ENCODE measurements at regions not wholly inside any gene's neighbourhood (a gene's known extent, or its start where the extent isn't known, plus 50 kb on each side); places are given as distances from the start of the nearest gene placed in this dataset.
"Not testable (repeated sequence)": the region's sequence is repeated elsewhere in the genome, so short reads cannot be mapped to it uniquely, and the experiment has no call there.

- no peak overlapping the region for H3K27ac ChIP-seq
- H3K36me3 ChIP-seq, result no peaks in the 10 kb centered on the region
- no peaks in the 10 kb centered on the region for H3K4me1 ChIP-seq
- DNase-seq, result no peak
- WGBS, 2 donors, result 80 to 81% methylated on average over 4 of the region's 4 CpGs
- no peaks in the 10 kb centered on the region for H3K27me3 ChIP-seq
- TF ChIP-seq POLR2AphosphoS5 (IDR thresholded peaks at IDR 0.05) (no peak), EP300 (IDR thresholded peaks at IDR 0.05) (no peak), POLR2A (IDR thresholded peaks at IDR 0.05) (no peak), CTCF (IDR thresholded peaks at IDR 0.05) (no peak)
- H3K4me3 ChIP-seq, result no peak overlapping the region
- no peaks in the 10 kb centered on the region for H3K9me3 ChIP-seq
- no peak for ATAC-seq (ENCODE audit: low FRiP score in 2 of 2)
Observed at GRCh38 chr12:115867854-115868253, 409.6 kb downstream of the MED13L start.

GRCh38 chr12:115866909-115867525 is 410.5 kb downstream of the MED13L start:
- TF ChIP-seq POLR2A (IDR thresholded peaks at IDR 0.05) (no peak), POLR2AphosphoS5 (IDR thresholded peaks at IDR 0.05) (no peak), EP300 (IDR thresholded peaks at IDR 0.05) (no peak), CTCF (IDR thresholded peaks at IDR 0.05) (no peak)
- DNase-seq (no peak), ATAC-seq (ENCODE audit: low FRiP score in 2 of 2) (no peak)
- H3K36me3 ChIP-seq, result no peaks in the 10 kb centered on the region
- no peaks in the 10 kb centered on the region for H3K4me1 ChIP-seq
- H3K27ac ChIP-seq, result no peak overlapping the region
- WGBS, 2 donors, result 76 to 79% methylated on average over 6 of the region's 6 CpGs
- H3K9me3 ChIP-seq, result no peaks in the 10 kb centered on the region
- H3K27me3 ChIP-seq, result no peaks in the 10 kb centered on the region
- H3K4me3 ChIP-seq, result no peak overlapping the region

- H3K36me3 ChIP-seq; H3K27me3 ChIP-seq; H3K9me3 ChIP-seq; H3K4me1 ChIP-seq; H3K27ac ChIP-seq; H3K4me3 ChIP-seq; DNase-seq; ATAC-seq (ENCODE audit: low FRiP score in 2 of 2): not testable (repeated sequence)
- WGBS, 2 donors, result 79 to 84% methylated on average over 3 of the region's 3 CpGs
Observed at GRCh38 chr12:115866281-115866680, 411.2 kb downstream of the MED13L start.

- no peak for ATAC-seq (ENCODE audit: low FRiP score in 2 of 2)
Observed at GRCh38 chr12:115864396-115864795, 413.1 kb downstream of the MED13L start.

GRCh38 chr12:115860619-115861018 is 416.9 kb downstream of the MED13L start:
- Histone ChIP-seq H3K9me3 (no peaks in the 10 kb centered on the region), H3K4me3 (no peak overlapping the region), H3K4me1 (peaks cover 0 to 10% (median 0%) of the 10 kb centered on the region in 4 donors), H3K27ac (no peak overlapping the region), H3K36me3 (no peaks in the 10 kb centered on the region), H3K27me3 (no peaks in the 10 kb centered on the region)
- TF ChIP-seq POLR2AphosphoS5 (IDR thresholded peaks at IDR 0.05) (no peak), POLR2A (IDR thresholded peaks at IDR 0.05) (no peak), CTCF (IDR thresholded peaks at IDR 0.05) (no peak), EP300 (IDR thresholded peaks at IDR 0.05) (no peak)
- ATAC-seq (ENCODE audit: low FRiP score in 2 of 2) (no peak), DNase-seq (no peak)
- 78 to 80% methylated on average over 3 of the region's 3 CpGs for WGBS, 2 donors

More at GRCh38 chr12:115864396-115864795, 413.1 kb downstream of the MED13L start:
- Histone ChIP-seq H3K4me1 (peaks cover 0 to under 1% (median 0%) of the 10 kb centered on the region in 4 donors), H3K36me3 (no peaks in the 10 kb centered on the region), H3K9me3 (no peaks in the 10 kb centered on the region), H3K27me3 (no peaks in the 10 kb centered on the region), H3K4me3 (no peak overlapping the region), H3K27ac (no peak overlapping the region)
- TF ChIP-seq CTCF (IDR thresholded peaks at IDR 0.05) (no peak), POLR2AphosphoS5 (IDR thresholded peaks at IDR 0.05) (no peak), EP300 (IDR thresholded peaks at IDR 0.05) (no peak), POLR2A (IDR thresholded peaks at IDR 0.05) (no peak)
- 48 to 50% methylated on average over 2 of the region's 2 CpGs for WGBS, 2 donors
- DNase-seq, result no peak

Measured in upper lobe of left lung (tissue), 6 donors.